Suprapubic skin (tissue), 4 donors: ENCODE measurements at regions not wholly inside any gene's neighbourhood (a gene's known extent, or its start where the extent isn't known, plus 50 kb on each side); places are given as distances from the start of the nearest gene placed in this dataset.

Experiments
- EP300 ChIP-seq: sonication (generic); formaldehyde crosslinking; IDR thresholded peaks from one replicate; pipeline ENCODE4 v1.6.1; 2017; ENCODE audit warnings: antibody characterized with exemption
- POLR2A ChIP-seq, 2 donors: fragments of 450-650 bp; IDR thresholded peaks; one replicate each; pipeline ENCODE4 v1.6.1; 2017; ENCODE audit warnings: antibody characterized with exemption in 2 of 2, mild to moderate bottlenecking in 2 of 2, moderate library complexity in 2 of 2
- POLR2AphosphoS5 ChIP-seq, 3 donors: sonication (generic); formaldehyde crosslinking; IDR thresholded peaks; one replicate each; pipeline ENCODE4 v1.6.1; 2017; ENCODE audit warnings: antibody characterized with exemption in 3 of 3
- TF ChIP-seq, protein P1 (sequence below), 2 donors: fragments of 200-600 bp in 1 of 2; fragments of 450-650 bp in 1 of 2; sonication (generic) in 1 of 2; IDR thresholded peaks; one replicate each; pipeline ENCODE4 v1.5.1; 2016 to 2019; ENCODE audit warnings: antibody characterized with exemption in 2 of 2, mild to moderate bottlenecking in 1 of 2, moderate library complexity in 1 of 2

DNA sequence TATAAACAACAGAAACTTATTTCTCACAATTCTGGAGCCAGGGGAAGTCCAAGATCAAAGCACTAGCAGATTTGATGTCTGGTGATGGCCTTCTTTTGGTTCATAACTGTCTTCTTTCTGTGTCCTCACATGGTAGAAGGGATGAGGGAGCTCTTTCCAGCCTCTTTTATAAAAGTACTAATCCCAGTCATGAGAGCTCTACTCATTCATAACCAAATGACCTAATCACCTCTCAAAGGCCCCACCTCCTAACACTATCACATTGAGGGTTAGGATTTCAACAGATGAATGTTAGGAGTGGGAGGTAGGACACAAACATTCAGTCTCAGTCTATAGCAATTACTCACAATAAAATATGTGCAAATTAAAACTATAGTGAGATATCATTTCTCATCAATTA lies 50.1 kb upstream of the UBE2E2 start:
- TF ChIP-seq POLR2A (IDR thresholded peaks at IDR 0.05) (no peak), EP300 (no peak), POLR2AphosphoS5 (IDR thresholded peaks at IDR 0.05) (no peak)
- TF ChIP-seq, protein P1, sequence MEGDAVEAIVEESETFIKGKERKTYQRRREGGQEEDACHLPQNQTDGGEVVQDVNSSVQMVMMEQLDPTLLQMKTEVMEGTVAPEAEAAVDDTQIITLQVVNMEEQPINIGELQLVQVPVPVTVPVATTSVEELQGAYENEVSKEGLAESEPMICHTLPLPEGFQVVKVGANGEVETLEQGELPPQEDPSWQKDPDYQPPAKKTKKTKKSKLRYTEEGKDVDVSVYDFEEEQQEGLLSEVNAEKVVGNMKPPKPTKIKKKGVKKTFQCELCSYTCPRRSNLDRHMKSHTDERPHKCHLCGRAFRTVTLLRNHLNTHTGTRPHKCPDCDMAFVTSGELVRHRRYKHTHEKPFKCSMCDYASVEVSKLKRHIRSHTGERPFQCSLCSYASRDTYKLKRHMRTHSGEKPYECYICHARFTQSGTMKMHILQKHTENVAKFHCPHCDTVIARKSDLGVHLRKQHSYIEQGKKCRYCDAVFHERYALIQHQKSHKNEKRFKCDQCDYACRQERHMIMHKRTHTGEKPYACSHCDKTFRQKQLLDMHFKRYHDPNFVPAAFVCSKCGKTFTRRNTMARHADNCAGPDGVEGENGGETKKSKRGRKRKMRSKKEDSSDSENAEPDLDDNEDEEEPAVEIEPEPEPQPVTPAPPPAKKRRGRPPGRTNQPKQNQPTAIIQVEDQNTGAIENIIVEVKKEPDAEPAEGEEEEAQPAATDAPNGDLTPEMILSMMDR (IDR thresholded peaks at IDR 0.05): no peak
